DND-41 (cell line): ENCODE measurements at regions not wholly inside any gene's neighbourhood (a gene's known extent, or its start where the extent isn't known, plus 50 kb on each side); places are given as distances from the start of the nearest gene placed in this dataset.

Experiments
- EZH2 ChIP-seq: IDR thresholded peaks from 3 replicates; pipeline ENCODE4 v1.6.1; 2012; ENCODE audit warnings: borderline replicate concordance, low read depth, mild to moderate bottlenecking, moderate library complexity, low read length, inconsistent platforms; ENCODE audit not compliant: severe bottlenecking
- TF ChIP-seq, protein P1 (sequence below): IDR thresholded peaks from 2 replicates; pipeline ENCODE4 v1.5.1; 2012; ENCODE audit warnings: borderline replicate concordance, low read length, moderate library complexity, mild to moderate bottlenecking; ENCODE audit not compliant: poor library complexity, severe bottlenecking; ENCODE audit errors: extremely low read depth

GRCh38 chr14:41350476-41350875, 256.2 kb upstream of the LRFN5 start:
- TF ChIP-seq, protein P1, sequence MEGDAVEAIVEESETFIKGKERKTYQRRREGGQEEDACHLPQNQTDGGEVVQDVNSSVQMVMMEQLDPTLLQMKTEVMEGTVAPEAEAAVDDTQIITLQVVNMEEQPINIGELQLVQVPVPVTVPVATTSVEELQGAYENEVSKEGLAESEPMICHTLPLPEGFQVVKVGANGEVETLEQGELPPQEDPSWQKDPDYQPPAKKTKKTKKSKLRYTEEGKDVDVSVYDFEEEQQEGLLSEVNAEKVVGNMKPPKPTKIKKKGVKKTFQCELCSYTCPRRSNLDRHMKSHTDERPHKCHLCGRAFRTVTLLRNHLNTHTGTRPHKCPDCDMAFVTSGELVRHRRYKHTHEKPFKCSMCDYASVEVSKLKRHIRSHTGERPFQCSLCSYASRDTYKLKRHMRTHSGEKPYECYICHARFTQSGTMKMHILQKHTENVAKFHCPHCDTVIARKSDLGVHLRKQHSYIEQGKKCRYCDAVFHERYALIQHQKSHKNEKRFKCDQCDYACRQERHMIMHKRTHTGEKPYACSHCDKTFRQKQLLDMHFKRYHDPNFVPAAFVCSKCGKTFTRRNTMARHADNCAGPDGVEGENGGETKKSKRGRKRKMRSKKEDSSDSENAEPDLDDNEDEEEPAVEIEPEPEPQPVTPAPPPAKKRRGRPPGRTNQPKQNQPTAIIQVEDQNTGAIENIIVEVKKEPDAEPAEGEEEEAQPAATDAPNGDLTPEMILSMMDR, result no peak
- TF ChIP-seq EZH2, result no peak
